GM23338 (cell line): ENCODE measurements at regions not wholly inside any gene's neighbourhood (a gene's known extent, or its start where the extent isn't known, plus 50 kb on each side); places are given as distances from the start of the nearest gene placed in this dataset.

Experiments used
- ATAC-seq: fragments of 200-7000 bp; cut with Tn5 transposase; 3 replicates; pipeline ENCODE4 v1.9.1; 2020
- DNase-seq: peaks from one replicate; pipeline ENCODE4 v3.0.0-alpha.2; 2015; ENCODE audit warnings: low spot score
- H2AFZ ChIP-seq: fragments of 200-600 bp; sonication (generic); 2 replicates; pipeline ENCODE4 v1.8.0; 2016; ENCODE audit warnings: antibody characterized with exemption, mild to moderate bottlenecking, moderate library complexity
- H3F3A ChIP-seq: fragments of 200-600 bp; sonication (generic); replicated peaks from 2 replicates; pipeline ENCODE4 v1.8.0; 2017; ENCODE audit warnings: antibody characterized with exemption, mixed run types, low read depth
- H3K27ac ChIP-seq: fragments of 200-600 bp; sonication (generic); 2 replicates; pipeline ENCODE4 v1.6.1; 2016; ENCODE audit warnings: low read depth
- H3K27me3 ChIP-seq: fragments of 200-600 bp; sonication (generic); 2 replicates; pipeline ENCODE4 v1.8.0; 2016; ENCODE audit warnings: mild to moderate bottlenecking, mixed run types, moderate library complexity; ENCODE audit not compliant: insufficient read depth
- H3K36me3 ChIP-seq: fragments of 200-600 bp; sonication (generic); 2 replicates; pipeline ENCODE4 v1.8.0; 2016; ENCODE audit warnings: mild to moderate bottlenecking; ENCODE audit not compliant: insufficient read depth
- H3K4me1 ChIP-seq: fragments of 200-600 bp; sonication (generic); 2 replicates; pipeline ENCODE4 v1.8.0; 2016; ENCODE audit warnings: mild to moderate bottlenecking, moderate library complexity; ENCODE audit not compliant: insufficient read depth
- H3K4me2 ChIP-seq: fragments of 200-600 bp; sonication (generic); 2 replicates; pipeline ENCODE4 v1.7.1; 2017; ENCODE audit warnings: mixed run types
- H3K4me3 ChIP-seq: fragments of 200-600 bp; sonication (generic); 2 replicates; pipeline ENCODE4 v1.6.1; 2016; ENCODE audit warnings: mixed run types
- H3K79me2 ChIP-seq: fragments of 200-600 bp; sonication (generic); replicated peaks from 2 replicates; pipeline ENCODE4 v1.8.0; 2017; ENCODE audit warnings: mild to moderate bottlenecking; ENCODE audit not compliant: insufficient read depth
- H3K9me2 ChIP-seq: fragments of 200-600 bp; sonication (generic); 2 replicates; pipeline ENCODE4 v1.8.0; 2017; ENCODE audit not compliant: insufficient read depth
- H4K20me1 ChIP-seq: fragments of 200-600 bp; sonication (generic); replicated peaks from 2 replicates; pipeline ENCODE4 v1.8.0; 2017; ENCODE audit warnings: mild to moderate bottlenecking; ENCODE audit not compliant: insufficient read depth
- H3K27ac Mint-ChIP-seq: 2 replicates; pipeline ENCODE4 v1.8.0; 2020; ENCODE audit warnings: inconsistent platforms, mild to moderate bottlenecking, moderate library complexity, mixed read lengths
- H3K27me3 Mint-ChIP-seq: 3 replicates; pipeline ENCODE4 v1.8.0; 2022; ENCODE audit warnings: low read depth, mild to moderate bottlenecking, moderate library complexity, mixed read lengths, inconsistent platforms; ENCODE audit not compliant: insufficient read depth, poor library complexity
- H3K36me3 Mint-ChIP-seq: 3 replicates; pipeline ENCODE4 v1.8.0; 2021; ENCODE audit warnings: low read depth, mild to moderate bottlenecking, inconsistent platforms, moderate library complexity, mixed read lengths
- H3K4me1 Mint-ChIP-seq: 3 replicates; pipeline ENCODE4 v1.8.0; 2020; ENCODE audit warnings: mild to moderate bottlenecking, inconsistent platforms, mixed read lengths
- H3K4me3 Mint-ChIP-seq: 3 replicates; pipeline ENCODE4 v1.8.0; 2021; ENCODE audit warnings: moderate library complexity, mild to moderate bottlenecking, inconsistent platforms, mixed read lengths
- H3K9me3 Mint-ChIP-seq: 3 replicates; pipeline ENCODE4 v1.8.0; 2020; ENCODE audit warnings: moderate library complexity, mild to moderate bottlenecking, inconsistent platforms, mixed read lengths
- CREB1 ChIP-seq: fragments of 250-450 bp; sonication (Bioruptor Pico); IDR thresholded peaks from 2 replicates; pipeline ENCODE4 v1.5.0; 2020; ENCODE audit warnings: low read depth, mild to moderate bottlenecking, moderate library complexity
- CTCF ChIP-seq, 2 experiments: fragments of 200-600 bp in 1 of 2; sonication (generic) in 1 of 2; conservative IDR thresholded peaks; 2 replicates each; pipeline versions ENCODE4 v1.5.1 to v1.6.1; 2016 to 2017; ENCODE audit warnings: antibody characterized with exemption in 2 of 2, low read depth in 2 of 2, mild to moderate bottlenecking in 2 of 2, moderate library complexity in 1 of 2
- ETS1 ChIP-seq: IDR thresholded peaks from 2 replicates; pipeline ENCODE4 v1.6.1; 2016; ENCODE audit warnings: antibody characterized with exemption
- EZH2 ChIP-seq: fragments of 200-600 bp; sonication (generic); IDR thresholded peaks from one replicate; pipeline ENCODE4 v1.8.0; 2017; ENCODE audit warnings: antibody characterized with exemption, mild to moderate bottlenecking, low read depth; ENCODE audit not compliant: unreplicated experiment
- EZH2phosphoT487 ChIP-seq: fragments of 200-600 bp; sonication (generic); IDR thresholded peaks from one replicate; pipeline ENCODE4 v1.8.1; 2018; ENCODE audit warnings: antibody characterized with exemption; ENCODE audit not compliant: unreplicated experiment
- JUNB ChIP-seq: IDR thresholded peaks from one replicate; pipeline ENCODE4 v1.6.1; 2016; ENCODE audit warnings: antibody characterized with exemption; ENCODE audit not compliant: unreplicated experiment
- NANOG ChIP-seq: IDR thresholded peaks from 2 replicates; pipeline ENCODE4 v1.6.1; 2016; ENCODE audit warnings: antibody characterized with exemption, borderline replicate concordance
- POLR2AphosphoS5 ChIP-seq: IDR thresholded peaks from 2 replicates; pipeline ENCODE4 v1.6.1; 2016; ENCODE audit warnings: antibody characterized with exemption, low read depth
- REST ChIP-seq: IDR thresholded peaks from one replicate; pipeline ENCODE4 v1.6.1; 2018; ENCODE audit warnings: antibody characterized with exemption; ENCODE audit not compliant: unreplicated experiment
- STAT1 ChIP-seq: IDR thresholded peaks from one replicate; pipeline ENCODE4 v1.6.1; 2016; ENCODE audit warnings: antibody characterized with exemption; ENCODE audit not compliant: unreplicated experiment
- ZNF114 ChIP-seq: fragments of 250-450 bp; sonication (Bioruptor Pico); IDR thresholded peaks from 2 replicates; pipeline ENCODE4 v1.5.0; 2020; ENCODE audit warnings: mild to moderate bottlenecking, moderate library complexity
- ZNF331 ChIP-seq: fragments of 250-450 bp; sonication (Bioruptor Pico); IDR thresholded peaks from 2 replicates; pipeline ENCODE4 v1.5.0; 2020; ENCODE audit warnings: low read depth, mild to moderate bottlenecking, moderate library complexity
- ZNF462 ChIP-seq: fragments of 250-450 bp; sonication (Bioruptor Pico); IDR thresholded peaks from 2 replicates; pipeline ENCODE4 v1.5.0; 2020; ENCODE audit warnings: mild to moderate bottlenecking, moderate library complexity

- no peaks in the 10 kb centered on the region for H3K79me2 ChIP-seq
- H2AFZ ChIP-seq, result no peak overlapping the region; the same call in 1 of the 2 replicates
- peaks cover 3% of the 10 kb centered on the region for H3K4me1 Mint-ChIP-seq
- TF ChIP-seq EZH2 (no peak), CTCF (conservative IDR thresholded peaks at IDR 0.05; ENCODE audit: low read depth in 2 of 2) (no peak), ZNF462 (CRISPR knock-in tag) (no peak), REST (no peak), NANOG (no peak), EZH2phosphoT487 (no peak), POLR2AphosphoS5 (no peak), STAT1 (no peak), ZNF114 (CRISPR knock-in tag) (no peak), ETS1 (no peak), JUNB (no peak), CREB1 (CRISPR knock-in tag) (no peak), ZNF331 (no peak)
- no peak overlapping the region for H3K27ac Mint-ChIP-seq
- H3K36me3 ChIP-seq, result no peaks in the 10 kb centered on the region
- no peaks in the 10 kb centered on the region for H3K27me3 Mint-ChIP-seq
- H3K9me3 Mint-ChIP-seq, result no peaks in the 10 kb centered on the region
- H3K27ac ChIP-seq, result no peak overlapping the region
- H3K4me2 ChIP-seq, result no peak overlapping the region
- H3K4me3 ChIP-seq, result no peak overlapping the region
- ATAC-seq, result no peak
- H3K36me3 Mint-ChIP-seq, result no peaks in the 10 kb centered on the region
- H3F3A ChIP-seq, result no peaks in the 10 kb centered on the region
- H3K4me3 Mint-ChIP-seq, result no peak overlapping the region
- H3K27me3 ChIP-seq, result no peaks in the 10 kb centered on the region
- H3K4me1 ChIP-seq, result peaks cover 6% of the 10 kb centered on the region
- H4K20me1 ChIP-seq, result no peaks in the 10 kb centered on the region
- no peaks in the 10 kb centered on the region; the same call in none of the 2 replicates for H3K9me2 ChIP-seq
- DNase-seq, result no peak
Measured at GRCh38 chr1:87985071-87985470, 656.4 kb downstream of the LMO4 start.
